ENCODE measurements at regions not wholly inside any gene's neighbourhood (a gene's known extent, or its start where the extent isn't known, plus 50 kb on each side); places are given as distances from the start of the nearest gene placed in this dataset.

DNA sequence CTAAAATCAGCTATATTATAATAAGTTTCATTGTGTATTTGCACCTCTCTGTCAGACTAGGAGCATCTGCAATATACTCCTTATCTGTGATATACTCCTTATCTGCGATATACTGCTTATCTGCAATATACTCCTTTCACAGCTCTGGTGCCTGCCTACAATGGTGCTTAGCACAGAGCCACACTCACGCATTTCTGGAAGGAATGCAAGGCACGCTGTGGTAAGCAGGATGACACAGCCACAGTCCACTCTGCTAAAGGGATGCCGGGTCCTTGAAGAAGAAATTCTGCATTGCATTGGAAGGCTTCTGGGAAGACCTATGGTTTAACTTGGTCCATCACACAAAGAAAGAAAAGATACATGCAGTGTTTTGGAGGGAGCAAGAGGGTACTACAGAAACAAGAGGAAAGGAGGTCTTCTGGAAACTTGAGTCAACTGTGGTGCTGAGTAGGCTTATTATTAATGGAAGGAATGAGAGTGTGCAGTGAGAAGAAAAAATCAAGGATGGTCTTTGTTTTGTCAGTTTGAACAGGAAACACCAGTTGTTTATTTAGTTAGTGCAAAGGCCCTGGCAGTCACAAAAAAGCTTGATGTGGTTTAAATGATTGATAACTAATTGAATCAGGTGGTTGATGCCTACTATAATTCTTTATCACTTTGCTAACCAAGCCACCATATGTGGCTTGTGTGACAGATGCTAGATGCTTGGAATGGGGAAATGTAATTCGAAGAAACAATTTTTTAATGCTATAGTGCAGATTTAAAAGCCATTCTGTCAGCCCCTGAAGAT lies 342.3 kb downstream of the GRXCR1 start:
- Histone ChIP-seq H3K4me1 (replicated peaks in 1 of 2) (no peaks in the 10 kb centered on the region), H3K4me3 (no peak overlapping the region), H3K36me3 (replicated peaks in 1 of 2) (no peaks in the 10 kb centered on the region), H3K27me3 (no peaks in the 10 kb centered on the region), H3K27ac (no peak overlapping the region), H3K9me3 (replicated peaks in 1 of 3) (no peaks in the 10 kb centered on the region)
- no peak for DNase-seq
- WGBS, 4 donors: 75 to 86% (median 81%) methylated on average over 5 of the region's 5 CpGs
- TF ChIP-seq POLR2A (IDR thresholded peaks at IDR 0.05): no peak
- TF ChIP-seq, protein P1, sequence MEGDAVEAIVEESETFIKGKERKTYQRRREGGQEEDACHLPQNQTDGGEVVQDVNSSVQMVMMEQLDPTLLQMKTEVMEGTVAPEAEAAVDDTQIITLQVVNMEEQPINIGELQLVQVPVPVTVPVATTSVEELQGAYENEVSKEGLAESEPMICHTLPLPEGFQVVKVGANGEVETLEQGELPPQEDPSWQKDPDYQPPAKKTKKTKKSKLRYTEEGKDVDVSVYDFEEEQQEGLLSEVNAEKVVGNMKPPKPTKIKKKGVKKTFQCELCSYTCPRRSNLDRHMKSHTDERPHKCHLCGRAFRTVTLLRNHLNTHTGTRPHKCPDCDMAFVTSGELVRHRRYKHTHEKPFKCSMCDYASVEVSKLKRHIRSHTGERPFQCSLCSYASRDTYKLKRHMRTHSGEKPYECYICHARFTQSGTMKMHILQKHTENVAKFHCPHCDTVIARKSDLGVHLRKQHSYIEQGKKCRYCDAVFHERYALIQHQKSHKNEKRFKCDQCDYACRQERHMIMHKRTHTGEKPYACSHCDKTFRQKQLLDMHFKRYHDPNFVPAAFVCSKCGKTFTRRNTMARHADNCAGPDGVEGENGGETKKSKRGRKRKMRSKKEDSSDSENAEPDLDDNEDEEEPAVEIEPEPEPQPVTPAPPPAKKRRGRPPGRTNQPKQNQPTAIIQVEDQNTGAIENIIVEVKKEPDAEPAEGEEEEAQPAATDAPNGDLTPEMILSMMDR (IDR thresholded peaks at IDR 0.05): no peak
- intact Hi-C loops (cut with DNase I): no loop called here

DNA sequence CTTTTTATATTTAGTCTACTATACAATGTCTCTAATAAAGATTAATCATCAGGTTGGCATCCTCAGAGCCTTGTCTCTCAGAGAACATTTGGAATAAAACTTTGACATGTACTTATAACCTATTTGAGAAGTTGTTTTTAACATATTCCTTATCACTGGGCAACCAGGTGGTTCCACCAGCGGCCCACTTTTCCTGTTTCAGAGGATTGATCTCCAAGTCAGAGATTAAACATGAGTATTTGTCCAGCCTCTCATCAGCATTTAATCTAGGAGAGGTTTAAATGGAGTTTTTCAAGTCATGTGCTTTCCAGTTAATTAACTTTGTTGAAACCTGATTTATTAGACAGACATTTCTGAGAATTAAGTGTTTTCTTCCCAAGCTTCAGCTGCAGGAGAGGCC lies 345.5 kb downstream of the GRXCR1 start:
- no peak overlapping the region for H3K4me3 ChIP-seq
- intact Hi-C loops (cut with DNase I): no loop called here
- no peaks in the 10 kb centered on the region for H3K36me3 ChIP-seq (replicated peaks in 1 of 2)
- H3K27me3 ChIP-seq: no peaks in the 10 kb centered on the region
- TF ChIP-seq, protein P1 (IDR thresholded peaks at IDR 0.05): no peak
- TF ChIP-seq POLR2A (IDR thresholded peaks at IDR 0.05): no peak
- no peak overlapping the region for H3K27ac ChIP-seq
- DNase-seq: no peak
- 57 to 81% (median 66%) methylated on average over 1 of the region's 1 CpG for WGBS, 4 donors
- H3K4me1 ChIP-seq (replicated peaks in 1 of 2): no peaks in the 10 kb centered on the region
- H3K9me3 ChIP-seq (replicated peaks in 1 of 3): no peaks in the 10 kb centered on the region

DNA sequence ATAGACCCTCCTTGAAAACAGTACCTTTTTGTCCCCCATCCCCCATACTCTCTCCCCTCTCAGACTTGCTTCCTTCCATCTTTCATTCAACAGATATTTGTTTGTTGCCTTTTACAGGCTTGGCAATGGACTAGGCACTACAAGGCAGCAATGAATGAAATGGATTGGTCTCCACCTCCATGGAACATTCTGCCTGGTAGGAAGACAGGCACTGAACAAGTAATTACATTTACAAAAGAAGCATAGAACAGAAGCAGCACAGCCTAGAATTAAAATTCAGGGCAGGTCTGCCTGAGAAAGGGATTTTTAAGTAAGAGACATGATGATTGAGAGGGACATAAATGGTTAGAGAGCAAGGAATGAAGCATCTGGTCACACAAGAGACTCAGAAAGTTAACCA lies 346.1 kb downstream of the GRXCR1 start:
- H3K36me3 ChIP-seq (replicated peaks in 1 of 2): no peaks in the 10 kb centered on the region
- TF ChIP-seq, protein P1 (IDR thresholded peaks at IDR 0.05): no peak
- TF ChIP-seq POLR2A (IDR thresholded peaks at IDR 0.05): no peak

DNA sequence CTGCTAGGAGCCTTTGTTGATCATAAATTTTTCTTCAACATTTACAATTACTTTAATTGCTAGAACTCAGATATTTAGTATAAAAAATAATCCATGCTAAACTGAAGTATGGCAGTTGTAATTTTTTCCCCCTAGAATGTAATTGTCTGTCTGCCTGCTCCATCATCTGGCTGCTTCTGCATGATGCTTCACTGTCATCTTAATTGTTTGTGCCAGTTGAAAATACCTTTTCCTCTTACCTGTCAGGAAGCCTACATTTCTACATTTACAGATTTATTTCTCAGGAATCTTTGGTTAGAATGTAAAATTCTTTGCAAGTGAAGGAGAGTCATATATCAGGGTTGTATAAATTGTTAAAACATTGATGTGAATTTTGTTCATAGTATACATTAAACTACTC lies 348.6 kb downstream of the GRXCR1 start:
- intact Hi-C loops (cut with DNase I): no loop called here
- H3K9me3 ChIP-seq (replicated peaks in 1 of 3): no peaks in the 10 kb centered on the region
- no peak overlapping the region for H3K27ac ChIP-seq
- no peaks in the 10 kb centered on the region for H3K36me3 ChIP-seq (replicated peaks in 1 of 2)
- TF ChIP-seq, protein P1 (IDR thresholded peaks at IDR 0.05): no peak
- TF ChIP-seq POLR2A (IDR thresholded peaks at IDR 0.05): no peak
- H3K27me3 ChIP-seq: no peaks in the 10 kb centered on the region
- no peak overlapping the region for H3K4me3 ChIP-seq
- no peak for DNase-seq
- no peaks in the 10 kb centered on the region for H3K4me1 ChIP-seq (replicated peaks in 1 of 2)

More for the DNA sequence above, 346.1 kb downstream of the GRXCR1 start:
- Histone ChIP-seq H3K9me3 (replicated peaks in 1 of 3) (no peaks in the 10 kb centered on the region), H3K4me3 (no peak overlapping the region), H3K4me1 (replicated peaks in 1 of 2) (no peaks in the 10 kb centered on the region), H3K27me3 (no peaks in the 10 kb centered on the region), H3K27ac (no peak overlapping the region)
- no peak for DNase-seq
- intact Hi-C loops (cut with DNase I): no loop called here

Data from adrenal gland (tissue), 9 donors.